PC-9 (cell line): ENCODE measurements at regions not wholly inside any gene's neighbourhood (a gene's known extent, or its start where the extent isn't known, plus 50 kb on each side); places are given as distances from the start of the nearest gene placed in this dataset.

Experiments used
- BruUV-seq: library from RNA; stranded (reverse); fragments of 400-500 nt; replicated peaks from 2 replicates; lab custom pipeline; 2021; lab: Mats Ljungman, UMichigan
- CTCF ChIA-PET: fragments of 300-600 bp; sonication (Branson Sonifier 250); formaldehyde crosslinking; loops from one replicate; lab custom pipeline; 2022; ENCODE audit warnings: antibody characterized with exemption; lab: Charles Lee
- POLR2A ChIA-PET: fragments of 300-600 bp; sonication (Branson Sonifier 250); formaldehyde crosslinking; loops from one replicate; lab custom pipeline; 2022; ENCODE audit warnings: antibody characterized with exemption; ENCODE audit not compliant: unreplicated experiment; lab: Charles Lee
- DNase-seq, 2 experiments: peaks; one replicate each; pipeline versions ENCODE4 v3.0.0 to v3.0.0-alpha.2; 2015 to 2022; ENCODE audit warnings: mixed read lengths in 1 of 2
- H2AFZ ChIP-seq: fragments of 200-600 bp; sonication (generic); 2 replicates; pipeline ENCODE4 v1.8.1; 2017; ENCODE audit warnings: antibody characterized with exemption
- H3F3A ChIP-seq: fragments of 200-600 bp; sonication (generic); 2 replicates; pipeline ENCODE4 v1.8.1; 2017; ENCODE audit warnings: antibody characterized with exemption, mild to moderate bottlenecking, low read depth; ENCODE audit not compliant: insufficient read depth
- H3K27ac ChIP-seq: fragments of 200-600 bp; sonication (generic); 2 replicates; pipeline ENCODE4 v1.6.1; 2016; ENCODE audit warnings: mixed run types
- H3K27me3 ChIP-seq: fragments of 200-600 bp; sonication (generic); 2 replicates; pipeline ENCODE4 v1.6.1; 2016; ENCODE audit warnings: low read depth, mixed run types; ENCODE audit not compliant: insufficient read depth
- H3K36me3 ChIP-seq: fragments of 200-600 bp; sonication (generic); 2 replicates; pipeline ENCODE4 v1.6.1; 2016; ENCODE audit warnings: low read depth, mixed run types
- H3K4me1 ChIP-seq: fragments of 200-600 bp; sonication (generic); replicated peaks from 2 replicates; pipeline ENCODE4 v1.6.1; 2016; ENCODE audit warnings: mixed run types; ENCODE audit not compliant: insufficient read depth
- H3K4me2 ChIP-seq: fragments of 200-600 bp; sonication (generic); 2 replicates; pipeline ENCODE4 v1.6.1; 2017; ENCODE audit warnings: mixed run types
- H3K4me3 ChIP-seq: fragments of 200-600 bp; sonication (generic); 2 replicates; pipeline ENCODE4 v1.6.1; 2016; ENCODE audit warnings: mixed run types
- H3K79me2 ChIP-seq: fragments of 200-600 bp; sonication (generic); 2 replicates; pipeline ENCODE4 v1.6.1; 2017; ENCODE audit warnings: low read depth, mixed run types
- H3K9me2 ChIP-seq: fragments of 200-600 bp; sonication (generic); 2 replicates; pipeline ENCODE4 v1.8.1; 2017; ENCODE audit warnings: mild to moderate bottlenecking; ENCODE audit not compliant: insufficient read depth
- H3K9me3 ChIP-seq: fragments of 200-600 bp; sonication (generic); 2 replicates; pipeline ENCODE4 v1.8.1; 2016; ENCODE audit warnings: low read depth; ENCODE audit not compliant: insufficient read depth
- H4K20me1 ChIP-seq: fragments of 200-600 bp; sonication (generic); 2 replicates; pipeline ENCODE4 v1.8.1; 2017; ENCODE audit not compliant: insufficient read depth
- CTCF ChIP-seq: fragments of 200-600 bp; sonication (generic); conservative IDR thresholded peaks from 2 replicates; pipeline ENCODE4 v1.6.1; 2017; ENCODE audit warnings: mixed run types, antibody characterized with exemption, mild to moderate bottlenecking, moderate library complexity
- EZH2 ChIP-seq: fragments of 200-600 bp; sonication (generic); IDR thresholded peaks from 2 replicates; pipeline ENCODE4 v1.8.0; 2017; ENCODE audit warnings: antibody characterized with exemption, low read depth
- intact Hi-C: fragments of 100-400 bp; cut with micrococcal nuclease; formaldehyde crosslinking; loops from one replicate; pipeline ENCODE4 v1.10.0; 2022; ENCODE audit not compliant: unreplicated experiment

GRCh38 chr18:71842666-71843065 lies 701.5 kb downstream of the CBLN2 start:
- intact Hi-C loops: no loop called here
- H3F3A ChIP-seq: no peaks in the 10 kb centered on the region
- ChIA-PET POLR2A (no interaction called here), CTCF (no interaction called here)
- H3K9me2 ChIP-seq: no peaks in the 10 kb centered on the region
- H3K4me1 ChIP-seq: no peaks in the 10 kb centered on the region
- no peak overlapping the region for H2AFZ ChIP-seq
- H3K9me3 ChIP-seq: peaks cover 3% of the 10 kb centered on the region; the same call in 1 of the 2 replicates
- TF ChIP-seq EZH2 (no peak), CTCF (no peak)
- H3K36me3 ChIP-seq: no peaks in the 10 kb centered on the region
- no peak overlapping the region for H3K27ac ChIP-seq
- no peak overlapping the region for H3K4me3 ChIP-seq
- no peak overlapping the region for H3K4me2 ChIP-seq
- no peaks in the 10 kb centered on the region for H3K79me2 ChIP-seq
- H4K20me1 ChIP-seq: no peaks in the 10 kb centered on the region; the same call in 1 of the 2 replicates
- no peak for DNase-seq
- no TSS peak for BruUV-seq
- H3K27me3 ChIP-seq: no peaks in the 10 kb centered on the region

- Histone ChIP-seq H3K9me2 (no peaks in the 10 kb centered on the region), H3K79me2 (no peaks in the 10 kb centered on the region), H3K36me3 (no peaks in the 10 kb centered on the region), H3K4me3 (no peak overlapping the region), H3K4me1 (no peaks in the 10 kb centered on the region), H2AFZ (no peak overlapping the region), H3K9me3 (no peaks in the 10 kb centered on the region), H3F3A (no peaks in the 10 kb centered on the region), H3K4me2 (no peak overlapping the region), H3K27me3 (no peaks in the 10 kb centered on the region), H4K20me1 (no peaks in the 10 kb centered on the region; the same call in 1 of the 2 replicates), H3K27ac (no peak overlapping the region)
- BruUV-seq: no TSS peak
- TF ChIP-seq EZH2 (no peak), CTCF (no peak)
- DNase-seq: no peak
- CTCF ChIA-PET: no interaction called here
- intact Hi-C loops: no loop called here
- POLR2A ChIA-PET: no interaction called here
Measured at GRCh38 chr18:71837547-71837946, 706.6 kb downstream of the CBLN2 start.

- ChIA-PET POLR2A (no interaction called here), CTCF (no interaction called here)
- no peak for DNase-seq
- H3K27ac ChIP-seq: no peak overlapping the region
- no peak overlapping the region for H3K4me2 ChIP-seq
- H3K27me3 ChIP-seq: no peaks in the 10 kb centered on the region
- H3K36me3 ChIP-seq: no peaks in the 10 kb centered on the region
- no peaks in the 10 kb centered on the region for H3K9me3 ChIP-seq
- no peak overlapping the region for H3K4me3 ChIP-seq
- TF ChIP-seq CTCF: no peak
- no peak for TF ChIP-seq EZH2
- no peaks in the 10 kb centered on the region for H3F3A ChIP-seq
- no peaks in the 10 kb centered on the region for H3K4me1 ChIP-seq
- no peak overlapping the region for H2AFZ ChIP-seq
- no peaks in the 10 kb centered on the region for H3K9me2 ChIP-seq
- intact Hi-C loops: no loop called here
- no peaks in the 10 kb centered on the region for H4K20me1 ChIP-seq
- H3K79me2 ChIP-seq: no peaks in the 10 kb centered on the region
- no TSS peak for BruUV-seq
Measured at GRCh38 chr18:71832946-71833617, 711.1 kb downstream of the CBLN2 start.
